Karpas-422 (cell line): ENCODE measurements at regions not wholly inside any gene's neighbourhood (a gene's known extent, or its start where the extent isn't known, plus 50 kb on each side); places are given as distances from the start of the nearest gene placed in this dataset.

ENCODE experiments used
- DNase-seq: peaks from one replicate; pipeline ENCODE4 v3.0.0-alpha.2; 2015
- H2AFZ ChIP-seq: fragments of 200-600 bp; sonication (generic); 2 replicates; pipeline ENCODE4 v1.6.1; 2014; ENCODE audit warnings: antibody characterized with exemption, low read length, mixed read lengths
- H3K27ac ChIP-seq: fragments of 200-600 bp; sonication (generic); 2 replicates; pipeline ENCODE4 v1.5.1; 2014; ENCODE audit warnings: mild to moderate bottlenecking, low read length, moderate library complexity
- H3K27me3 ChIP-seq: fragments of 200-600 bp; sonication (generic); 2 replicates; pipeline ENCODE4 v1.6.1; 2014; ENCODE audit warnings: low read length, mixed read lengths
- H3K36me3 ChIP-seq: fragments of 200-600 bp; sonication (generic); 2 replicates; pipeline ENCODE4 v1.6.1; 2014; ENCODE audit warnings: low read length, mixed read lengths; ENCODE audit not compliant: insufficient read depth
- H3K4me1 ChIP-seq: fragments of 200-600 bp; sonication (generic); 2 replicates; pipeline ENCODE4 v1.6.1; 2014; ENCODE audit warnings: mild to moderate bottlenecking, low read length, mixed read lengths
- H3K4me2 ChIP-seq: fragments of 200-600 bp; sonication (generic); 2 replicates; pipeline ENCODE4 v1.6.1; 2014; ENCODE audit warnings: low read length, low read depth, mild to moderate bottlenecking; ENCODE audit not compliant: poor library complexity, severe bottlenecking
- H3K4me3 ChIP-seq: fragments of 200-600 bp; sonication (generic); 2 replicates; pipeline ENCODE4 v1.5.1; 2014; ENCODE audit warnings: mild to moderate bottlenecking, antibody characterized with exemption, low read length, mixed read lengths
- H3K79me2 ChIP-seq: fragments of 200-600 bp; sonication (generic); 2 replicates; pipeline ENCODE4 v1.6.1; 2014; ENCODE audit warnings: mild to moderate bottlenecking, low read length, mixed read lengths
- H3K9ac ChIP-seq: fragments of 200-600 bp; sonication (generic); 2 replicates; pipeline ENCODE4 v1.6.0; 2014; ENCODE audit warnings: low read length
- H3K9me2 ChIP-seq: fragments of 200-600 bp; sonication (generic), shearing (Covaris generic); replicated peaks from 2 replicates; pipeline ENCODE4 v1.6.0; 2014; ENCODE audit warnings: mild to moderate bottlenecking, low read length, moderate library complexity; ENCODE audit not compliant: insufficient read depth
- H3K9me3 ChIP-seq: fragments of 300-700, 200-600 bp; sonication (generic); 2 replicates; pipeline ENCODE4 v1.6.1; 2014; ENCODE audit warnings: low read length, mixed read lengths
- H4K20me1 ChIP-seq: fragments of 200-600 bp; sonication (generic); 2 replicates; pipeline ENCODE4 v1.6.1; 2014; ENCODE audit warnings: mild to moderate bottlenecking, antibody characterized with exemption, low read length, low read depth; ENCODE audit not compliant: insufficient read depth

- Histone ChIP-seq H3K4me2 (no peak overlapping the region), H3K9me2 (no peaks in the 10 kb centered on the region), H3K9ac (no peak overlapping the region), H3K4me1 (no peaks in the 10 kb centered on the region), H3K9me3 (no peaks in the 10 kb centered on the region), H3K79me2 (no peaks in the 10 kb centered on the region), H3K27ac (no peak overlapping the region), H3K27me3 (no peaks in the 10 kb centered on the region), H3K4me3 (no peak overlapping the region), H2AFZ (no peak overlapping the region), H4K20me1 (no peaks in the 10 kb centered on the region), H3K36me3 (no peaks in the 10 kb centered on the region)
- DNase-seq: no peak
Measured at GRCh38 chr17:63308272-63308671, 137.8 kb downstream of the CYB561 start.

DNA sequence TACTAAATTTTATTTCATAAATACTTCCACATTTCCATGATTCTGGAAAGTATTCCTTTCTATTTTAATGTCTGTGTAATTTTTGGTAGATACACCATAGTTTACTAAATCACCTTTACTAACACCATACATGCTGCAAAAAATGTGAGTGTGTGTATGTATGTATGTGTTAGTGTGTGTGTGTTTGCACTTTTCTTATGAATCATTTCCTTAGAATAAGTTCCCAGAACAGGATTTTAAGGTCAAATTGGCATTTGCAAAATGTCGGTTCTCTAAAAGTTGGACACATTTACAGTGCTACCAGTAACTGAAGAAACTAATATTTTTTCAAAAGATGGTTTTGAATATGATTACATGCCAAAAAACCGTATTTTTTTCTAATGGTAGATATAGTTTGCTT is 137.1 kb downstream of the CYB561 start:
- H3K9me2 ChIP-seq: no peaks in the 10 kb centered on the region
- H3K4me1 ChIP-seq: no peaks in the 10 kb centered on the region
- H3K27me3 ChIP-seq: no peaks in the 10 kb centered on the region
- no peak overlapping the region for H3K4me2 ChIP-seq
- no peak overlapping the region for H3K9ac ChIP-seq
- no peak for DNase-seq
- no peak overlapping the region for H3K27ac ChIP-seq
- H3K79me2 ChIP-seq: no peaks in the 10 kb centered on the region
- H3K36me3 ChIP-seq: no peaks in the 10 kb centered on the region
- H3K4me3 ChIP-seq: no peak overlapping the region
- no peak overlapping the region for H2AFZ ChIP-seq
- no peaks in the 10 kb centered on the region for H4K20me1 ChIP-seq
- no peaks in the 10 kb centered on the region for H3K9me3 ChIP-seq

DNA sequence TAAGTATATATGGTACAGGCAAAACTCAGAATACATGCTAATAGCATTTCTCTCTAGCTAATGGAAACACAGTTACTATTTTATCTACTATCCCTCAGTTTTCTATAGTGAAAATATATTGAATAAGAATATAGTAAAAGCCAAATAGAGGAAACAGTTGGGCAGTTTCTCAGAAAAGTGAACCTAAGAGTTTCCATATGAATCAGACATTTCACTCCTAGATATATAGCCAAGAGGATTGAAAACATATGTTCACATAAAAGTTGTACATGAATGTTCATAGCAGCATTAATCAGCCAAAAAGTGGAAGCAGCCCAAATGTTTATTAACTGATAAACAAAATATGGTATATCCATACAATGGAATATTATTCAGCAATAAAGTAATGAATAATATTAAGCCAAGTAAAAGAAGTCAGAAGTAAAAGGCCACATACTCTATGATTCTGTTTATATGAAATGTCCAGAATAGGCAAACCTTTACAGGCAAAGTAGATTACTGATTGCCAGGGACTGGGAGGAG is 134.6 kb downstream of the CYB561 start:
- Histone ChIP-seq H3K36me3 (no peaks in the 10 kb centered on the region), H3K9ac (no peak overlapping the region), H2AFZ (no peak overlapping the region), H3K4me3 (no peak overlapping the region), H3K4me2 (no peak overlapping the region), H3K9me2 (no peaks in the 10 kb centered on the region), H3K4me1 (no peaks in the 10 kb centered on the region), H3K27ac (no peak overlapping the region), H3K27me3 (no peaks in the 10 kb centered on the region), H3K79me2 (no peaks in the 10 kb centered on the region), H4K20me1 (no peaks in the 10 kb centered on the region), H3K9me3 (no peaks in the 10 kb centered on the region)
- DNase-seq: no peak

DNA sequence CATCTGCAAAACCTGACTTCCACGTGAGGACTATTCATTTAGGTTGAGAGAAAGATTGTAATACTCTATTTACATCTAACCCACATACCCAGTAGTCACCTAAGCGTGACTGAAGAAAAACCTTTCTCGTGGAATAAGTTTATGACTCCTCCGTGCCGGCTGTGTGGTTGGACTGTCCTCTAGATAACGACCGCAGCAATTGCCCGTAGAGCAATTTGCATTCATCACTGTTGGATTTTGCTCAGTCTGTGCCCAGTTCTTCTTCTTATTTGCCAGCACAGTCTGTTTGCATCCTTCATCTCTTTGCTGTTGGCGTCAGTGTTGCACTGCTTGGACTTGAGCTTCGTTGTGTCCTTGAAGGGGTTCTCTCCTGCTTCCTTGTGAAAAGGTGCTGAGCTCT is 131.3 kb downstream of the CYB561 start:
- H4K20me1 ChIP-seq: no peaks in the 10 kb centered on the region

GRCh38 chr17:63316100-63316499 is 130.0 kb downstream of the CYB561 start:
- Histone ChIP-seq H3K9me2 (no peaks in the 10 kb centered on the region), H4K20me1 (no peaks in the 10 kb centered on the region), H2AFZ (no peak overlapping the region), H3K9ac (no peak overlapping the region), H3K4me1 (no peaks in the 10 kb centered on the region), H3K4me3 (no peak overlapping the region), H3K27ac (no peak overlapping the region), H3K27me3 (no peaks in the 10 kb centered on the region), H3K79me2 (no peaks in the 10 kb centered on the region), H3K9me3 (no peaks in the 10 kb centered on the region), H3K36me3 (no peaks in the 10 kb centered on the region), H3K4me2 (no peak overlapping the region)
- no peak for DNase-seq

More for the DNA sequence above, 131.3 kb downstream of the CYB561 start:
- Histone ChIP-seq H3K27me3 (no peaks in the 10 kb centered on the region), H3K4me3 (no peak overlapping the region), H3K79me2 (no peaks in the 10 kb centered on the region), H3K4me1 (no peaks in the 10 kb centered on the region), H3K4me2 (no peak overlapping the region), H3K36me3 (no peaks in the 10 kb centered on the region), H3K27ac (no peak overlapping the region), H3K9ac (no peak overlapping the region), H2AFZ (no peak overlapping the region), H3K9me2 (no peaks in the 10 kb centered on the region), H3K9me3 (no peaks in the 10 kb centered on the region)
- DNase-seq: no peak

- no peaks in the 10 kb centered on the region for H3K36me3 ChIP-seq
- no peaks in the 10 kb centered on the region for H3K27me3 ChIP-seq
- H3K4me2 ChIP-seq: no peak overlapping the region
- H3K79me2 ChIP-seq: no peaks in the 10 kb centered on the region
- no peaks in the 10 kb centered on the region for H3K9me2 ChIP-seq
- no peak overlapping the region for H3K27ac ChIP-seq
- H3K4me1 ChIP-seq: no peaks in the 10 kb centered on the region
- no peak overlapping the region for H3K9ac ChIP-seq
- H3K4me3 ChIP-seq: no peak overlapping the region
- no peak for DNase-seq
- H2AFZ ChIP-seq: no peak overlapping the region
- H4K20me1 ChIP-seq: 0 out of 2 replicates have a peak, but pooled peaks cover 4% of the 10 kb centered on the region
- H3K9me3 ChIP-seq: no peaks in the 10 kb centered on the region
Measured at GRCh38 chr17:63317166-63317840, 128.8 kb downstream of the CYB561 start.

DNA sequence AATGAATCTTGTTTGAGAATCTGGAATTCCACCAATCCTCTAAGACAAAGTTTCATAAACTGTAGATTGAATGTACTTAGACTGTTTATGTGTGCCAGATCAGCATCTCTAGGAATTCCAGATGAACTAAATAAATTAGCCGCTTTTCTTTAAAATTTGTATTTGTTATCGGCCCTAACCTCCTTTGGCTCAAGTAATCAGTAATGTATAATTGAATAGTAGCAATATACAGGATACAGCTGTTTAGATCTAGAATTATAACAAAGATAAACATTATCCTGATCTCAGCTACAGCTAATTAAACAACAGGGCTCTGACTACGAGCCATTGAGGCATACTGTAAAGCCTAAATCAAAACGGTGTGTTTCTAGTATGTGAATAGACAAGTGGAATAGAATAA is 120.3 kb downstream of the CYB561 start:
- H3K27ac ChIP-seq: no peak overlapping the region
- H3K9me2 ChIP-seq: no peaks in the 10 kb centered on the region
- H3K79me2 ChIP-seq: no peaks in the 10 kb centered on the region
- DNase-seq: no peak
- no peaks in the 10 kb centered on the region for H3K27me3 ChIP-seq
- H3K9ac ChIP-seq: no peak overlapping the region
- no peaks in the 10 kb centered on the region for H3K9me3 ChIP-seq
- H3K4me2 ChIP-seq: no peak overlapping the region
- no peak overlapping the region for H2AFZ ChIP-seq
- no peaks in the 10 kb centered on the region for H3K4me1 ChIP-seq
- H3K4me3 ChIP-seq: no peak overlapping the region
- no peaks in the 10 kb centered on the region for H3K36me3 ChIP-seq
- 0 out of 2 replicates have a peak, but pooled peaks cover 4% of the 10 kb centered on the region for H4K20me1 ChIP-seq

DNA sequence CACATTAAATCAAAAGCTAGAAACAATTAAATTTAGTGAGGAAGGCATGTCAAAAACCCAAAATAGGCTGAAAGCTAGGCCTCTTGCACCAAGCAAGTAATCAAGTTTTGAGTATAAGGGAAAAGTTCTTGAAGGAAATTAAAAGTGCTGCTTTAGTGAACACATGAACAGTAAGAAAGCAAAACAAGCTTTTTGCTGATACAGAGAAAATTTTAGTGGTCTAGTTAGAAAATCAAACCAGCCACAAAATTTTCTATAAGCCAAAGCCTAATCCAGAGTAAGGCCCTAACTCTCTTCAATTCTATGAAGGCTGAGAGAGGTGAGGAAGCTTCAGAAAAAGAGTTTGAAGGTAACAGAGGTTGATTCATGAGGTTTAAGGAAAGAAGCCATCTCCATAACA is 116.2 kb downstream of the CYB561 start:
- Histone ChIP-seq H3K4me3 (no peak overlapping the region), H3K4me2 (no peak overlapping the region), H3K4me1 (no peaks in the 10 kb centered on the region), H3K9ac (no peak overlapping the region), H3K9me3 (no peaks in the 10 kb centered on the region), H3K79me2 (no peaks in the 10 kb centered on the region), H4K20me1 (no peaks in the 10 kb centered on the region), H3K9me2 (no peaks in the 10 kb centered on the region), H3K36me3 (no peaks in the 10 kb centered on the region), H3K27ac (no peak overlapping the region), H3K27me3 (no peaks in the 10 kb centered on the region), H2AFZ (no peak overlapping the region)
- no peak for DNase-seq
